ENCODE measurements at regions not wholly inside any gene's neighbourhood (a gene's known extent, or its start where the extent isn't known, plus 50 kb on each side); places are given as distances from the start of the nearest gene placed in this dataset.

- no peak for DNase-seq
Observed at GRCh38 chr20:61045091-61045490, 207.0 kb upstream of the CDH4 start.

GRCh38 chr20:61045876-61046585 lies 206.0 kb upstream of the CDH4 start:
- no peak for DNase-seq

GRCh38 chr20:61046721-61047351 lies 205.2 kb upstream of the CDH4 start:
- no peak for DNase-seq

- no peak for DNase-seq
Observed at GRCh38 chr20:61047515-61047914, 204.5 kb upstream of the CDH4 start.

GRCh38 chr20:61048302-61048701 lies 203.8 kb upstream of the CDH4 start:
- no peak for DNase-seq

- no peak for DNase-seq
Observed at GRCh38 chr20:61049684-61050083, 202.4 kb upstream of the CDH4 start.

GRCh38 chr20:61050336-61050890 lies 201.6 kb upstream of the CDH4 start:
- DNase-seq: no peak

- DNase-seq: peak; percentile 6
Observed at GRCh38 chr20:61052195-61052750, 199.8 kb upstream of the CDH4 start.

- DNase-seq: no peak
Observed at GRCh38 chr20:61052776-61053442, 199.2 kb upstream of the CDH4 start.

GRCh38 chr20:61053487-61053886 lies 198.6 kb upstream of the CDH4 start:
- DNase-seq: no peak

- no peak for DNase-seq
Observed at GRCh38 chr20:61053889-61054288, 198.2 kb upstream of the CDH4 start.

- no peak for DNase-seq
Observed at GRCh38 chr20:61054411-61054810, 197.7 kb upstream of the CDH4 start.

- no peak for DNase-seq
Observed at GRCh38 chr20:61055180-61056010, 196.7 kb upstream of the CDH4 start.

- no peak for DNase-seq
Observed at GRCh38 chr20:61056116-61056515, 195.9 kb upstream of the CDH4 start.

- no peak for DNase-seq
Observed at GRCh38 chr20:61056627-61057442, 195.2 kb upstream of the CDH4 start.

GRCh38 chr20:61057443-61058121 lies 194.5 kb upstream of the CDH4 start:
- peak; percentile 52 for DNase-seq

- DNase-seq: no peak
Observed at GRCh38 chr20:61061981-61062380, 190.1 kb upstream of the CDH4 start.

GRCh38 chr20:61065853-61066252 lies 186.2 kb upstream of the CDH4 start:
- DNase-seq: no peak

- DNase-seq: no peak
Observed at GRCh38 chr20:61066526-61066925, 185.5 kb upstream of the CDH4 start.

- DNase-seq: no peak
Observed at GRCh38 chr20:61067221-61067620, 184.8 kb upstream of the CDH4 start.

GRCh38 chr20:61072398-61072797 lies 179.7 kb upstream of the CDH4 start:
- DNase-seq: no peak

Data from NCI-H1092 (cell line).